DND-41 (cell line): ENCODE measurements at regions not wholly inside any gene's neighbourhood (a gene's known extent, or its start where the extent isn't known, plus 50 kb on each side); places are given as distances from the start of the nearest gene placed in this dataset.

ENCODE experiments used
- ATAC-seq: fragments of 200-7000 bp; cut with Tn5 transposase; 3 replicates; pipeline ENCODE4 v1.9.1; 2021; ENCODE audit warnings: low read depth; ENCODE audit not compliant: insufficient read depth
- DNase-seq: peaks from one replicate; pipeline ENCODE4 v3.0.0-alpha.2; 2020
- H2AFZ ChIP-seq: 2 replicates; pipeline ENCODE4 v1.6.0; 2012; ENCODE audit warnings: low read depth, low read length
- H3K27ac ChIP-seq: 2 replicates; pipeline ENCODE4 v1.5.1; 2012; ENCODE audit warnings: low read length, inconsistent platforms
- H3K27me3 ChIP-seq: fragments of 200-600 bp; sonication (generic); 2 replicates; pipeline ENCODE4 v1.6.0; 2012; ENCODE audit warnings: low read length, mild to moderate bottlenecking, inconsistent platforms; ENCODE audit not compliant: insufficient read depth, poor library complexity
- H3K36me3 ChIP-seq: 2 replicates; pipeline ENCODE4 v1.5.1; 2012; ENCODE audit warnings: low read length, inconsistent platforms; ENCODE audit not compliant: insufficient read depth
- H3K4me1 ChIP-seq: 2 replicates; pipeline ENCODE4 v1.5.1; 2012; ENCODE audit warnings: mild to moderate bottlenecking, low read length; ENCODE audit not compliant: insufficient read depth
- H3K4me2 ChIP-seq: 2 replicates; pipeline ENCODE4 v1.6.0; 2012; ENCODE audit warnings: mild to moderate bottlenecking, moderate library complexity, low read length, inconsistent platforms; ENCODE audit not compliant: insufficient read depth
- H3K4me3 ChIP-seq, 2 experiments: fragments of 200-600 bp in 1 of 2; shearing (Covaris generic) in 1 of 2; 2 replicates each; pipeline ENCODE4 v1.5.1; 2012 to 2016; ENCODE audit warnings: inconsistent platforms in 2 of 2, low read length in 2 of 2, mild to moderate bottlenecking in 2 of 2, low read depth in 1 of 2, moderate library complexity in 1 of 2
- H3K79me2 ChIP-seq: 2 replicates; pipeline ENCODE4 v1.6.0; 2012; ENCODE audit warnings: low read length, inconsistent platforms; ENCODE audit not compliant: insufficient read depth
- H3K9ac ChIP-seq: 2 replicates; pipeline ENCODE4 v1.6.0; 2012; ENCODE audit warnings: low read depth, mild to moderate bottlenecking, inconsistent platforms, low read length, moderate library complexity
- H3K9me3 ChIP-seq: 2 replicates; pipeline ENCODE4 v1.5.1; 2012; ENCODE audit warnings: low read length, moderate library complexity, mild to moderate bottlenecking, inconsistent platforms; ENCODE audit not compliant: insufficient read depth, severe bottlenecking
- H4K20me1 ChIP-seq: 2 replicates; pipeline ENCODE4 v1.6.0; 2012; ENCODE audit warnings: low read length; ENCODE audit not compliant: insufficient read depth
- CTCF ChIP-seq: IDR thresholded peaks from 2 replicates; pipeline ENCODE4 v1.5.1; 2012; ENCODE audit warnings: borderline replicate concordance, low read length, moderate library complexity, mild to moderate bottlenecking; ENCODE audit not compliant: poor library complexity, severe bottlenecking; ENCODE audit errors: extremely low read depth
- EZH2 ChIP-seq: IDR thresholded peaks from 3 replicates; pipeline ENCODE4 v1.6.1; 2012; ENCODE audit warnings: borderline replicate concordance, low read depth, mild to moderate bottlenecking, moderate library complexity, low read length, inconsistent platforms; ENCODE audit not compliant: severe bottlenecking

- no peaks in the 10 kb centered on the region for H3K79me2 ChIP-seq
- H3K9ac ChIP-seq = no peak overlapping the region
- no peak overlapping the region for H2AFZ ChIP-seq
These were observed 153.6 kb downstream of the PHLDA1 start for GRCh38 chr12:75877763-75878621.

GRCh38 chr12:75876832-75877762 is 154.5 kb downstream of the PHLDA1 start:
- TF ChIP-seq EZH2 (no peak), CTCF (no peak)
- Histone ChIP-seq H3K27me3 (no peaks in the 10 kb centered on the region), H3K4me2 (no peak overlapping the region), H2AFZ (no peak overlapping the region), H3K9me3 (no peaks in the 10 kb centered on the region), H3K36me3 (no peaks in the 10 kb centered on the region), H3K79me2 (no peaks in the 10 kb centered on the region), H4K20me1 (no peaks in the 10 kb centered on the region), H3K4me3 (no peak overlapping the region), H3K4me1 (no peaks in the 10 kb centered on the region), H3K27ac (no peak overlapping the region), H3K9ac (no peak overlapping the region)
- DNase-seq (no peak), ATAC-seq (no peak)

More at GRCh38 chr12:75877763-75878621, 153.6 kb downstream of the PHLDA1 start:
- Histone ChIP-seq H3K27me3 (no peaks in the 10 kb centered on the region), H3K4me2 (no peak overlapping the region), H3K27ac (no peak overlapping the region), H3K4me1 (no peaks in the 10 kb centered on the region), H3K9me3 (no peaks in the 10 kb centered on the region), H3K4me3 (no peak overlapping the region), H3K36me3 (no peaks in the 10 kb centered on the region), H4K20me1 (no peaks in the 10 kb centered on the region)
- ATAC-seq (no peak; the same call in 2 of the 3 replicates), DNase-seq (no peak)
- TF ChIP-seq CTCF (no peak), EZH2 (no peak)

DNA sequence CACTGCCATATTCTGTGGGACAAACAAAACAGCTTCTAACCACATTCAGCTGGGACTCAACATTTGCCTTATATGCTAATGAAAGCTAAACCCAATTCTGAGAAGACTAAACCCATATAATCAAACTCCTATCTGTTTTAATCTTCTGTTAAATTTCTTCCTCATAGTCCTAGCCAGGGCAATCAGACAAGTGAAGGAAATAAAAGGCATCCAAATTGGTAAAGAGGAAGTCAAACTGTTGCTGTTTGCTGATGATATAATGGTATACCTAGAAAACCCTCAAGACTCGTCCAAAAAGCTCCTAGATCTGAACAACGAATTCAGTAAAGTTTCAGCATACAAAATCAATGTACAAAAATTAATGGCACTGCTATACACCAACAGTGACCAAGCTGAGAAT is 157.1 kb downstream of the PHLDA1 start:
- TF ChIP-seq EZH2 (no peak), CTCF (no peak)
- ATAC-seq = no peak
- no peaks in the 10 kb centered on the region for H3K79me2 ChIP-seq

More for the DNA sequence above, 157.1 kb downstream of the PHLDA1 start:
- no peak overlapping the region for H3K4me2 ChIP-seq
- H3K27me3 ChIP-seq = no peaks in the 10 kb centered on the region
- no peaks in the 10 kb centered on the region for H3K4me1 ChIP-seq
- no peaks in the 10 kb centered on the region for H3K36me3 ChIP-seq
- no peaks in the 10 kb centered on the region for H4K20me1 ChIP-seq
- no peaks in the 10 kb centered on the region for H3K9me3 ChIP-seq
- no peak overlapping the region for H3K4me3 ChIP-seq
- H2AFZ ChIP-seq = no peak overlapping the region
- H3K9ac ChIP-seq = no peak overlapping the region
- H3K27ac ChIP-seq = no peak overlapping the region
- DNase-seq = no peak
